Esophagus muscularis mucosa (tissue), 4 donors: ENCODE measurements at regions not wholly inside any gene's neighbourhood (a gene's known extent, or its start where the extent isn't known, plus 50 kb on each side); places are given as distances from the start of the nearest gene placed in this dataset.

ENCODE experiments used
- DNase-seq: peaks from one replicate; pipeline ENCODE4 v3.0.0-alpha.2; 2017; ENCODE audit errors: extremely low spot score
- H3K27ac ChIP-seq, 4 donors: fragments of 200-600 bp; sonication (generic); replicated peaks in 1 of 4; 1 replicate in 3 of 4; 2 replicates in 1 of 4; pipeline ENCODE4 v1.5.1; 2016 to 2019; ENCODE audit warnings: mild to moderate bottlenecking in 1 of 4
- H3K27me3 ChIP-seq, 4 donors: fragments of 200-600 bp; sonication (generic); one replicate each; pipeline versions ENCODE4 v1.5.1 to v1.6.0; 2016 to 2019
- H3K36me3 ChIP-seq, 4 donors: fragments of 200-600 bp; sonication (generic); one replicate each; pipeline ENCODE4 v1.5.1; 2016 to 2019
- H3K4me1 ChIP-seq, 4 donors: fragments of 200-600 bp; sonication (generic); one replicate each; pipeline ENCODE4 v1.5.1; 2016 to 2019
- H3K4me3 ChIP-seq, 4 donors: fragments of 200-600 bp; sonication (generic); 1 replicate in 2 of 4; 2 replicates in 2 of 4; pipeline ENCODE4 v1.5.1; 2016 to 2019; ENCODE audit warnings: mild to moderate bottlenecking in 4 of 4, moderate library complexity in 1 of 4
- H3K9me3 ChIP-seq, 4 donors: fragments of 200-600 bp; sonication (generic); 1 replicate in 3 of 4; 2 replicates in 1 of 4; pipeline ENCODE4 v1.5.1; 2016 to 2019
- EP300 ChIP-seq: sonication (generic); formaldehyde crosslinking; IDR thresholded peaks from one replicate; pipeline ENCODE4 v1.6.1; 2017; ENCODE audit warnings: antibody characterized with exemption
- POLR2A ChIP-seq: fragments of 450-650 bp; IDR thresholded peaks from one replicate; pipeline ENCODE4 v1.6.1; 2017; ENCODE audit warnings: antibody characterized with exemption, moderate library complexity, mild to moderate bottlenecking, low read depth
- POLR2AphosphoS5 ChIP-seq, 2 donors: sonication (generic); formaldehyde crosslinking; IDR thresholded peaks; one replicate each; pipeline ENCODE4 v1.6.1; 2017; ENCODE audit warnings: antibody characterized with exemption in 2 of 2
- WGBS: methylation state at CpG from one replicate; pipeline ENCODE4 v1.1.5; 2018; 5-methylcytosine and 5-hydroxymethylcytosine counted together
- intact Hi-C: fragments of 100-400 bp; cut with DNase I; formaldehyde crosslinking; loops from one replicate; pipeline ENCODE4 v1.15.1; 2023
- TF ChIP-seq, protein P1 (sequence below), 3 experiments: fragments of 200-600 bp in 2 of 3; fragments of 450-650 bp in 1 of 3; sonication (generic) in 2 of 3; IDR thresholded peaks; one replicate each; pipeline ENCODE4 v1.5.1; 2017 to 2019; ENCODE audit warnings: antibody characterized with exemption in 3 of 3, mild to moderate bottlenecking in 2 of 3, moderate library complexity in 1 of 3

DNA sequence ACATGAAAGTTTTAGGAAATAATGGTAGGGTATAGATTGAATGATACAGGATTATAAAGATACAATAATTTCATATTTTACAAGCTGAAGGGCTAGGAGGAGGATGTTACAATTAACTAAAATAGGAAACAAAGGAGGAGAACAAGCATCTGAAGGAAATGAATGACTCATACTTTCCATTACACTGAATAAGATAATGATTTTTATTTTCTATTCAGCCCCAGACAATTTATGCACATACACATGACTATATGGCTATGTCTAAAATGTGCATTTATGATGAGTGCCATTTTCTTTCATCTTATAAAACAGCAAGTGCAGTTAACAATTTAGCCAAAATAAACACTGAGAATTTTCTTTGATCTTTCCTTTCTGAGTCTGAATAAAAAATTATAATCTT is 994.6 kb upstream of the ADGRB3 start:
- Histone ChIP-seq H3K4me1 (no peaks in the 10 kb centered on the region), H3K4me3 (no peak overlapping the region), H3K9me3 (no peaks in the 10 kb centered on the region), H3K36me3 (no peaks in the 10 kb centered on the region), H3K27ac (no peak overlapping the region), H3K27me3 (no peaks in the 10 kb centered on the region)
- intact Hi-C loops, result no loop called here
- TF ChIP-seq POLR2AphosphoS5 (IDR thresholded peaks at IDR 0.05) (no peak), POLR2A (no peak), EP300 (no peak)
- TF ChIP-seq, protein P1, sequence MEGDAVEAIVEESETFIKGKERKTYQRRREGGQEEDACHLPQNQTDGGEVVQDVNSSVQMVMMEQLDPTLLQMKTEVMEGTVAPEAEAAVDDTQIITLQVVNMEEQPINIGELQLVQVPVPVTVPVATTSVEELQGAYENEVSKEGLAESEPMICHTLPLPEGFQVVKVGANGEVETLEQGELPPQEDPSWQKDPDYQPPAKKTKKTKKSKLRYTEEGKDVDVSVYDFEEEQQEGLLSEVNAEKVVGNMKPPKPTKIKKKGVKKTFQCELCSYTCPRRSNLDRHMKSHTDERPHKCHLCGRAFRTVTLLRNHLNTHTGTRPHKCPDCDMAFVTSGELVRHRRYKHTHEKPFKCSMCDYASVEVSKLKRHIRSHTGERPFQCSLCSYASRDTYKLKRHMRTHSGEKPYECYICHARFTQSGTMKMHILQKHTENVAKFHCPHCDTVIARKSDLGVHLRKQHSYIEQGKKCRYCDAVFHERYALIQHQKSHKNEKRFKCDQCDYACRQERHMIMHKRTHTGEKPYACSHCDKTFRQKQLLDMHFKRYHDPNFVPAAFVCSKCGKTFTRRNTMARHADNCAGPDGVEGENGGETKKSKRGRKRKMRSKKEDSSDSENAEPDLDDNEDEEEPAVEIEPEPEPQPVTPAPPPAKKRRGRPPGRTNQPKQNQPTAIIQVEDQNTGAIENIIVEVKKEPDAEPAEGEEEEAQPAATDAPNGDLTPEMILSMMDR (IDR thresholded peaks at IDR 0.05), result no peak
- no peak for DNase-seq

DNA sequence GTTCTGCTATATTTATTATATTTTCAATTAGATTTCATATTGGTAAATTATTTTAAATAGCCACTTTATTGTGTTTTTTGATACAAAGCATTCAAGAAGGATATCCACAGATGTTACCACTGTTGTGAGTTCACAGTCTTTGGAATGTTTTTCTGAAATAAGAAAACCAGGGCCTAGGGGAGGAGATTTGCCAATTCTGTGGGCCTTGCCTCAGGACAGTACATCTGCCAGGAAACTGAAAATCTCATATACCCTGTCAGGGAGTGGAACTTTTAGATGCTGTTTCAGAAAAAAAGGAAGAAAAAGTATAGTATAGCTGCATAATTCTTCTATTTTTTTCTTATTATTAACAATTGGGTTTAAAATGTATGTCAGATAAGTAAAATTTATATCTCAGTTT is 995.9 kb upstream of the ADGRB3 start:
- Histone ChIP-seq H3K4me3 (no peak overlapping the region), H3K27me3 (no peaks in the 10 kb centered on the region), H3K9me3 (no peaks in the 10 kb centered on the region), H3K4me1 (no peaks in the 10 kb centered on the region), H3K27ac (no peak overlapping the region), H3K36me3 (no peaks in the 10 kb centered on the region)
- TF ChIP-seq POLR2AphosphoS5 (IDR thresholded peaks at IDR 0.05) (no peak), POLR2A (no peak), EP300 (no peak)
- TF ChIP-seq, protein P1 (IDR thresholded peaks at IDR 0.05), result no peak
- DNase-seq, result no peak
- intact Hi-C loops, result no loop called here

DNA sequence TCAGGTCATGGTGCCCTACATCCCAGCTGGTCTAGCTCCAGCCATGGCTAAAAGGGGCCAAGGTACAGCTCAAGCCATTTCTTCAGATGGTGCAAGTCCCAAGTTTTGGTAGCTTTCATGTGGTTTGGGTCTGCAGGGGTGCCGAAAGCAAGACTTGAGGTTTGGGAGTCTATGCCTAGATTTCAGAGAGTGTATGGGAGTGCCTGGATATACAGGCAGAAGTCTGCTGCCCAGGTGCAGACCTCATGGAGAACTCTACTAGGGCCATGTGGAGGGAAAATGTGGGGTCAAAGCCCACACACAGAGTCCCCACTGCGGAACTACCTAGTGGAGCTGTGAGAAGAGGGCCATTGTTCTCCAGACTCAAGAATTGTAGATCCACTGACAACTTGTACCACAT is 1000.9 kb upstream of the ADGRB3 start:
- Histone ChIP-seq H3K27ac (no peak overlapping the region), H3K4me1 (no peaks in the 10 kb centered on the region), H3K27me3 (no peaks in the 10 kb centered on the region), H3K4me3 (no peak overlapping the region), H3K9me3 (no peaks in the 10 kb centered on the region), H3K36me3 (no peaks in the 10 kb centered on the region)
- TF ChIP-seq POLR2AphosphoS5 (IDR thresholded peaks at IDR 0.05), result no peak
- no peak for TF ChIP-seq EP300
- no peak for TF ChIP-seq POLR2A
- TF ChIP-seq, protein P1 (IDR thresholded peaks at IDR 0.05), result no peak
- 94% methylated on average over 2 of the region's 2 CpGs for WGBS
- intact Hi-C loops, result no loop called here
- DNase-seq, result no peak

DNA sequence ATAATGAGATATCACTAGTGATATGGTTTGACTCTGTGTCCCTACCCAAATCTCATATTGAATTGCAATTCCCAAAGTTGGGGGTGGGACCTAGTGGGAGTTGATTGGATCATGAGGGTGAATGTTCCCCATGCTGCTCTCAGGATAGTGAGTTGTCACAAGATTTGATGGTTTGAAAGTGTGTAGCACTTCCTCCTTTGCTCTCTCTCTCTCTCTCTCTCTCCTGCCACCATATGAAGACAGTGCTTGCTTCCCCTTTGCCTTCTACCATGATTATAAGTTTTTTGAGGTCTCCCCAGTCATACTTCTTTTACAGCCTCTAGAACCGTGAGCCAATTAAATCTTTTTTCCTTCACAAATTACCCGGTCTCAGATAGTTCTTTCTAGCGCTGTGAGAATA is 1002.0 kb upstream of the ADGRB3 start:
- 80% methylated on average over 3 of the region's 3 CpGs for WGBS
- TF ChIP-seq POLR2A (no peak), POLR2AphosphoS5 (IDR thresholded peaks at IDR 0.05) (no peak), EP300 (no peak)
- TF ChIP-seq, protein P1 (IDR thresholded peaks at IDR 0.05), result no peak
- H3K4me3 ChIP-seq, result no peak overlapping the region
- intact Hi-C loops, result no loop called here
- H3K27ac ChIP-seq, result no peak overlapping the region
- no peak for DNase-seq
- no peaks in the 10 kb centered on the region for H3K27me3 ChIP-seq
- H3K4me1 ChIP-seq, result no peaks in the 10 kb centered on the region
- H3K9me3 ChIP-seq, result no peaks in the 10 kb centered on the region
- no peaks in the 10 kb centered on the region for H3K36me3 ChIP-seq

DNA sequence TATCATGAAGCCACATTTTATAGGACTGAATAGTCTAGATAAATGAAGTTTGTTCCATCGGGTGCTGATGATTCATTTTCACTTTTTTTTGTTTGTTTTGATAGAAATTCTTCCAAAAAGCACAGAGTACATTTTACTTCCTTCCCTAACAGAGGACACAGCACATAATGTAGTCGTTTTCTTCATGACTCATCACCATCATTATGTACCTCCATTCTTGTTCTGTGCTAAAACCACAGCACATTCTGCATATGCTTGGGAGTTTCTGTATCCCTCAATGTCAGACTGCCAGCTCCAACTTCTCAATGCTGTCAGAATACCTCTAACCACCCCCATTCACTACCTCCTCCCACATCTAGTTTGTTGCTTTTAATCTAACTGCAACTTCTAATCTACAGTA is 1004.9 kb upstream of the ADGRB3 start:
- H3K36me3 ChIP-seq, result no peaks in the 10 kb centered on the region
- WGBS, result 36% methylated on average over 2 of the region's 2 CpGs
- intact Hi-C loops, result no loop called here
- H3K27me3 ChIP-seq, result no peaks in the 10 kb centered on the region
- no peak for DNase-seq
- no peak overlapping the region for H3K4me3 ChIP-seq
- H3K4me1 ChIP-seq, result no peaks in the 10 kb centered on the region
- no peaks in the 10 kb centered on the region for H3K9me3 ChIP-seq
- H3K27ac ChIP-seq, result no peak overlapping the region
- TF ChIP-seq POLR2AphosphoS5 (IDR thresholded peaks at IDR 0.05), result no peak
